Heart right ventricle (tissue), 16 donors: ENCODE measurements at regions not wholly inside any gene's neighbourhood (a gene's known extent, or its start where the extent isn't known, plus 50 kb on each side); places are given as distances from the start of the nearest gene placed in this dataset.

Source experiments
- ATAC-seq, 8 donors: fragments of 200-7000 bp; cut with Tn5 transposase; one replicate each; pipeline ENCODE4 v1.9.1; 2020; ENCODE audit warnings: mild to moderate bottlenecking in 8 of 8, moderate library complexity in 8 of 8, moderate number of reproducible peaks in 1 of 8
- DNase-seq, 2 donors: peaks; one replicate each; pipeline ENCODE4 v3.0.0-alpha.2; 2020
- H3K27ac ChIP-seq, 10 donors: fragments of 200-600 bp; sonication (generic) in 2 of 10; one replicate each; pipeline versions ENCODE4 v1.5.0 to v1.8.0; 2020 to 2022; ENCODE audit warnings: mild to moderate bottlenecking in 3 of 10
- H3K27me3 ChIP-seq, 7 donors: fragments of 200-600 bp; one replicate each; pipeline ENCODE4 v1.8.0; 2021 to 2022; ENCODE audit warnings: mild to moderate bottlenecking in 2 of 7
- H3K36me3 ChIP-seq, 9 donors: fragments of 200-600 bp; sonication (generic) in 1 of 9; one replicate each; pipeline versions ENCODE4 v1.5.0 to v1.8.0; 2020 to 2022; ENCODE audit warnings: mild to moderate bottlenecking in 2 of 9
- H3K4me1 ChIP-seq, 9 donors: fragments of 200-600 bp; sonication (generic) in 1 of 9; one replicate each; pipeline versions ENCODE4 v1.5.0 to v1.8.0; 2020 to 2022; ENCODE audit warnings: mild to moderate bottlenecking in 4 of 9
- H3K4me3 ChIP-seq, 10 donors: fragments of 200-600 bp; sonication (generic) in 2 of 10; one replicate each; pipeline versions ENCODE4 v1.5.0 to v1.8.0; 2020 to 2022; ENCODE audit warnings: mild to moderate bottlenecking in 7 of 10, moderate library complexity in 2 of 10
- H3K9me3 ChIP-seq, 11 donors: fragments of 200-600 bp in 10 of 11; sonication (generic) in 2 of 11; one replicate each; pipeline versions ENCODE4 v1.5.0 to v1.8.0; 2013 to 2022; ENCODE audit warnings: mild to moderate bottlenecking in 2 of 11, control low read depth in 1 of 11, moderate library complexity in 1 of 11
- CTCF ChIP-seq, 9 donors: fragments of 200-600 bp; sonication (generic) in 2 of 9; IDR thresholded peaks; one replicate each; pipeline versions ENCODE4 v1.5.0 to v1.8.0; 2021 to 2022; ENCODE audit warnings: antibody characterized with exemption in 9 of 9, mild to moderate bottlenecking in 5 of 9, moderate library complexity in 1 of 9
- WGBS, 2 donors: extraction: QIAGEN DNeasy Blood & Tissue Kit; methylation state at CpG; one replicate each; pipeline ENCODE4 v1.1.7; 2013; ENCODE audit warnings: inconsistent platforms in 1 of 2; 5-methylcytosine and 5-hydroxymethylcytosine counted together
- intact Hi-C, 10 donors: fragments of 100-400 bp; cut with DNase I; formaldehyde crosslinking; loops; one replicate each; pipeline versions ENCODE4 v1.11.1 to v1.14.2; 2022
- donor health status: Arrhythmogenic right ventricular cardiomyopathy.
- donor health status: ischemic (EF 13 %, LVEDD 7.1; RV severe dilation, severe dysfunction).
- donor health status: healthy with polysubstance abuse.
- donor health status: DM: no; HTN: yes; CAD: no.
- donor health status: DM: no; HTN: no; CAD: no.
- donor health status: ischemic (EF 25% LVEDD 6.9; RV normal size, moderate dysfunction).
- donor health status: ischemic (EF 25% LVEDD 5.7; RV mildly dilated, moderate dysfunction).
- donor health status: healthy.
- donor health status: DM: yes; HTN: yes; CAD: no.
- donor health status: Ischemic cardiomyopathy.
- donor health status: ischemic (EF 35%, LVEDD 5.7; RV mildly dilated, moderate dysfunction).
- donor health status: nonischemic (EF 11% LVEDD 7.7; RV severe dilation, severe dysfunction).
- donor health status: DM: yes; HTN: yes; CAD: no.
- donor health status: PGD.
- donor health status: ischemic (EF 29% LVEDD 5.4; RV normal size, mild dysfunction).
- donor health status: nonischemic (EF 23%, LVEDD 6.1; RV moderate dilation, normal function).

GRCh38 chr14:98888927-98889835 is 382.8 kb downstream of the BCL11B start:
- peaks cover 0 to 13% (median 5%) of the 10 kb centered on the region in 7 donors for H3K27me3 ChIP-seq
- H3K27ac ChIP-seq = no peak overlapping the region
- H3K36me3 ChIP-seq = no peaks in the 10 kb centered on the region
- WGBS, 2 donors = 91 to 94% methylated on average over 11 of the region's 11 CpGs
- ATAC-seq (no peak), DNase-seq (no peak)
- no peaks in the 10 kb centered on the region for H3K4me1 ChIP-seq
- no peak for TF ChIP-seq CTCF (IDR thresholded peaks at IDR 0.05)
- intact Hi-C loops = no loop called here
- peaks cover 0 to 5% (median 0%) of the 10 kb centered on the region in 11 donors for H3K9me3 ChIP-seq
- H3K4me3 ChIP-seq = no peak overlapping the region

GRCh38 chr14:98889836-98890185 is 382.2 kb downstream of the BCL11B start:
- Histone ChIP-seq H3K27me3 (peaks cover 0 to 13% (median 5%) of the 10 kb centered on the region in 7 donors), H3K4me3 (no peak overlapping the region), H3K9me3 (no peaks in the 10 kb centered on the region), H3K36me3 (no peaks in the 10 kb centered on the region), H3K4me1 (no peaks in the 10 kb centered on the region), H3K27ac (no peak overlapping the region)
- ATAC-seq (no peak), DNase-seq (no peak)
- intact Hi-C loops = no loop called here
- no peak for TF ChIP-seq CTCF (IDR thresholded peaks at IDR 0.05)
- WGBS, 2 donors = 92 to 95% methylated on average over 8 of the region's 8 CpGs

- intact Hi-C loops = no loop called here
- no peak for TF ChIP-seq CTCF (IDR thresholded peaks at IDR 0.05)
- Histone ChIP-seq H3K27me3 (peaks cover 0 to 13% (median 6%) of the 10 kb centered on the region in 7 donors), H3K9me3 (no peaks in the 10 kb centered on the region), H3K4me3 (no peak overlapping the region), H3K4me1 (no peaks in the 10 kb centered on the region), H3K27ac (no peak overlapping the region), H3K36me3 (no peaks in the 10 kb centered on the region)
- ATAC-seq (no peak), DNase-seq (no peak)
- 54 to 55% methylated on average over 13 of the region's 13 CpGs for WGBS, 2 donors
These were observed 381.2 kb downstream of the BCL11B start for GRCh38 chr14:98890556-98891340.

- no peak overlapping the region for H3K4me3 ChIP-seq
- no peaks in the 10 kb centered on the region for H3K4me1 ChIP-seq
- TF ChIP-seq CTCF (IDR thresholded peaks at IDR 0.05) = no peak
- intact Hi-C loops = no loop called here
- peaks cover 0 to 6% (median 1%) of the 10 kb centered on the region in 7 donors for H3K27me3 ChIP-seq
- no peaks in the 10 kb centered on the region for H3K36me3 ChIP-seq
- DNase-seq (no peak), ATAC-seq (no peak)
- H3K27ac ChIP-seq = no peak overlapping the region
- H3K9me3 ChIP-seq = peaks cover 0 to 3% (median 0%) of the 10 kb centered on the region in 11 donors
These were observed 378.3 kb downstream of the BCL11B start for GRCh38 chr14:98893675-98894074.
